HepG2 (cell line): ENCODE measurements at regions not wholly inside any gene's neighbourhood (a gene's known extent, or its start where the extent isn't known, plus 50 kb on each side); places are given as distances from the start of the nearest gene placed in this dataset.

ENCODE experiments used
- ATAC-seq: fragments of 200-7000 bp; cut with Tn5 transposase; 3 replicates; pipeline ENCODE4 v1.9.1; 2020; ENCODE audit warnings: mild to moderate bottlenecking, moderate library complexity
- BruUV-seq: library from RNA; stranded (reverse); fragments of 400-500 nt; replicated peaks from 2 replicates; lab custom pipeline; 2021; lab: Mats Ljungman, UMichigan
- CTCF ChIA-PET: fragments of 300-600 bp; formaldehyde crosslinking; extraction: SDS; loops from one replicate; lab custom pipeline; 2021; ENCODE audit warnings: low total read pairs, inconsistent platforms, low intra/inter-chr PET ratio; lab: Yijun Ruan, JAX
- POLR2A ChIA-PET: fragments of 350-600 bp; sonication (Branson Sonifier 250); formaldehyde crosslinking; loops from one replicate; lab custom pipeline; 2020; ENCODE audit warnings: antibody characterized with exemption, inconsistent platforms; lab: Yijun Ruan, JAX
- DNase-seq: peaks from one replicate; pipeline ENCODE4 v3.0.0-alpha.2; 2015; ENCODE audit warnings: low spot score
- FAIRE-seq: peaks from 3 replicates; lab custom pipeline; 2011; peaks lifted over from hg19 to GRCh38; lab: Jason Lieb, UNC
- H2AFZ ChIP-seq: one replicate; pipeline ENCODE4 v1.6.1; 2011; ENCODE audit warnings: low read length, inconsistent platforms
- H3K27ac ChIP-seq: fragments of 300-600 bp; 3 replicates; pipeline ENCODE4 v1.8.0; 2011; ENCODE audit warnings: mixed run types, mild to moderate bottlenecking, mixed read lengths, low read length, inconsistent platforms; ENCODE audit not compliant: insufficient read depth; ENCODE audit errors: extremely low read length
- H3K27me3 ChIP-seq, 2 experiments: fragments of 200-600 bp in 1 of 2; 2 replicates in 1 of 2; 3 replicates in 1 of 2; pipeline versions ENCODE4 v1.6.0 to v1.8.0; 2011; ENCODE audit warnings: low read length in 2 of 2, mild to moderate bottlenecking in 2 of 2, moderate library complexity in 2 of 2, inconsistent platforms in 1 of 2; ENCODE audit not compliant: insufficient read depth in 2 of 2, control insufficient read depth in 1 of 2
- H3K36me3 ChIP-seq, 2 experiments: fragments of 200-600 bp in 1 of 2; replicated peaks in 1 of 2; 2 replicates in 1 of 2; 3 replicates in 1 of 2; pipeline versions ENCODE4 v1.5.1 to v1.8.0; 2011; ENCODE audit warnings: low read length in 2 of 2, inconsistent platforms in 1 of 2; ENCODE audit not compliant: insufficient read depth in 2 of 2, control insufficient read depth in 1 of 2
- H3K4me1 ChIP-seq: 2 replicates; pipeline ENCODE4 v1.5.1; 2012; ENCODE audit warnings: low read length, inconsistent platforms; ENCODE audit not compliant: insufficient read depth
- H3K4me2 ChIP-seq: 2 replicates; pipeline ENCODE4 v1.6.0; 2011; ENCODE audit warnings: low read depth, low read length, inconsistent platforms
- H3K4me3 ChIP-seq, 3 experiments: fragments of 200-600 bp in 1 of 3; sonication (generic), shearing (Covaris generic) in 1 of 3; replicated peaks in 1 of 3; 2 replicates each; pipeline ENCODE4 v1.5.1; 2011 to 2016; ENCODE audit warnings: low read length in 3 of 3, inconsistent platforms in 2 of 3, low read depth in 2 of 3, mild to moderate bottlenecking in 2 of 3, control low read depth in 1 of 3, mixed read lengths in 1 of 3; ENCODE audit not compliant: insufficient read depth in 1 of 3
- H3K79me2 ChIP-seq: one replicate; pipeline ENCODE4 v1.6.1; 2011; ENCODE audit warnings: low read length, inconsistent platforms; ENCODE audit not compliant: insufficient read depth
- H3K9ac ChIP-seq: 2 replicates; pipeline ENCODE4 v1.6.0; 2011; ENCODE audit warnings: mild to moderate bottlenecking, low read depth, low read length, inconsistent platforms; ENCODE audit not compliant: insufficient read depth
- H3K9me3 ChIP-seq: 2 replicates; pipeline ENCODE4 v1.5.1; 2012; ENCODE audit warnings: mild to moderate bottlenecking, low read length
- H4K20me1 ChIP-seq: 2 replicates; pipeline ENCODE4 v1.6.0; 2011; ENCODE audit warnings: inconsistent platforms, mild to moderate bottlenecking, low read length, moderate library complexity; ENCODE audit not compliant: insufficient read depth
- BHLHE40 ChIP-seq: IDR thresholded peaks from 2 replicates; pipeline ENCODE4 v1.6.1; 2011; ENCODE audit warnings: low read length, improper control_type of control experiment
- CCAR2 ChIP-seq: fragments of 200-400 bp; formaldehyde crosslinking; optimal IDR thresholded peaks from 2 replicates; pipeline ENCODE3; 2018; ENCODE audit warnings: low read depth, mild to moderate bottlenecking, low read length, moderate library complexity
- CCDC6 ChIP-seq: sonication (generic); formaldehyde crosslinking; IDR thresholded peaks from 2 replicates; pipeline ENCODE4 v1.8.1; 2022; ENCODE audit warnings: mild to moderate bottlenecking, missing genetic modification reagents, moderate library complexity
- DBP ChIP-seq: sonication (generic); formaldehyde crosslinking; IDR thresholded peaks from 2 replicates; pipeline ENCODE4 v1.4.0; 2020; ENCODE audit warnings: missing genetic modification reagents; ENCODE audit errors: not compliant biosample characterization
- ELF1 ChIP-seq: sonication (generic); formaldehyde crosslinking; IDR thresholded peaks from 2 replicates; pipeline ENCODE4 v1.4.0; 2020; ENCODE audit warnings: missing genetic modification reagents
- GPBP1L1 ChIP-seq: sonication (generic); formaldehyde crosslinking; IDR thresholded peaks from 2 replicates; pipeline ENCODE4 v1.5.0; 2020; ENCODE audit warnings: mild to moderate bottlenecking, missing genetic modification reagents
- HDAC1 ChIP-seq: sonication (generic); formaldehyde crosslinking; IDR thresholded peaks from 2 replicates; pipeline ENCODE4 v1.5.1; 2020; ENCODE audit warnings: mild to moderate bottlenecking, missing genetic modification reagents
- MBNL3 ChIP-seq: fragments of 250-450 bp; sonication (Bioruptor Pico); conservative IDR thresholded peaks from 2 replicates; pipeline ENCODE4 v1.8.0; 2022; ENCODE audit warnings: mild to moderate bottlenecking, inconsistent platforms
- NR1H2 ChIP-seq: sonication (generic); formaldehyde crosslinking; IDR thresholded peaks from 2 replicates; pipeline ENCODE4 v1.8.1; 2022; ENCODE audit warnings: low read depth, missing genetic modification reagents, borderline replicate concordance
- NR3C1 ChIP-seq: sonication (generic); formaldehyde crosslinking; IDR thresholded peaks from 2 replicates; pipeline ENCODE4 v1.4.0; 2020; ENCODE audit warnings: missing genetic modification reagents
- RAD51 ChIP-seq: fragments of 450-650 bp; IDR thresholded peaks from 2 replicates; pipeline ENCODE4 v1.6.1; 2016; ENCODE audit warnings: borderline replicate concordance
- ZNF577 ChIP-seq: sonication (generic); formaldehyde crosslinking; IDR thresholded peaks from 2 replicates; pipeline ENCODE4 v1.4.0; 2020; ENCODE audit warnings: mild to moderate bottlenecking, low read depth, missing genetic modification reagents, borderline replicate concordance
- ZNF629 ChIP-seq: sonication (generic); formaldehyde crosslinking; conservative IDR thresholded peaks from 2 replicates; pipeline ENCODE4 v1.5.0; 2020; ENCODE audit warnings: missing genetic modification reagents
- ZNF850 ChIP-seq: sonication (generic); formaldehyde crosslinking; conservative IDR thresholded peaks from 2 replicates; pipeline ENCODE4 v1.9.0; 2021; ENCODE audit warnings: mild to moderate bottlenecking, missing genetic modification reagents
- WGBS: methylation state at CpG from one replicate; pipeline ENCODE4 v1.1.6; 2017; ENCODE audit warnings: low lambda C conversion rate; 5-methylcytosine and 5-hydroxymethylcytosine counted together
- in situ Hi-C: cut with HindIII; loops from 2 replicates; pipeline ENCODE4 v1.10.0; 2017; ENCODE audit warnings: low pct_unique_long_range_greater_than_20kb; ENCODE audit not compliant: extremely low pct_ligation_motif_present
- intact Hi-C: fragments of 100-400 bp; cut with micrococcal nuclease; formaldehyde crosslinking; loops from one replicate; pipeline ENCODE4 v1.10.0; 2022; ENCODE audit not compliant: unreplicated experiment
- TF ChIP-seq, protein P1 (sequence below): IDR thresholded peaks from 2 replicates; pipeline ENCODE4 v1.6.1; 2016; ENCODE audit warnings: low read depth, missing genetic modification reagents, missing compliant biosample characterization
- TF ChIP-seq, protein P2 (sequence below), 2 experiments: sonication (generic) in 1 of 2; formaldehyde crosslinking in 1 of 2; IDR thresholded peaks; 2 replicates each; pipeline versions ENCODE4 v1.4.0 to v1.6.1; 2018 to 2020; ENCODE audit warnings: missing genetic modification reagents in 2 of 2, borderline replicate concordance in 1 of 2, low read depth in 1 of 2, mild to moderate bottlenecking in 1 of 2, missing biosample characterization in 1 of 2

GRCh38 chr1:57797084-57797483 lies 373.2 kb upstream of the DAB1 start (continued):
- TF ChIP-seq, protein P1, sequence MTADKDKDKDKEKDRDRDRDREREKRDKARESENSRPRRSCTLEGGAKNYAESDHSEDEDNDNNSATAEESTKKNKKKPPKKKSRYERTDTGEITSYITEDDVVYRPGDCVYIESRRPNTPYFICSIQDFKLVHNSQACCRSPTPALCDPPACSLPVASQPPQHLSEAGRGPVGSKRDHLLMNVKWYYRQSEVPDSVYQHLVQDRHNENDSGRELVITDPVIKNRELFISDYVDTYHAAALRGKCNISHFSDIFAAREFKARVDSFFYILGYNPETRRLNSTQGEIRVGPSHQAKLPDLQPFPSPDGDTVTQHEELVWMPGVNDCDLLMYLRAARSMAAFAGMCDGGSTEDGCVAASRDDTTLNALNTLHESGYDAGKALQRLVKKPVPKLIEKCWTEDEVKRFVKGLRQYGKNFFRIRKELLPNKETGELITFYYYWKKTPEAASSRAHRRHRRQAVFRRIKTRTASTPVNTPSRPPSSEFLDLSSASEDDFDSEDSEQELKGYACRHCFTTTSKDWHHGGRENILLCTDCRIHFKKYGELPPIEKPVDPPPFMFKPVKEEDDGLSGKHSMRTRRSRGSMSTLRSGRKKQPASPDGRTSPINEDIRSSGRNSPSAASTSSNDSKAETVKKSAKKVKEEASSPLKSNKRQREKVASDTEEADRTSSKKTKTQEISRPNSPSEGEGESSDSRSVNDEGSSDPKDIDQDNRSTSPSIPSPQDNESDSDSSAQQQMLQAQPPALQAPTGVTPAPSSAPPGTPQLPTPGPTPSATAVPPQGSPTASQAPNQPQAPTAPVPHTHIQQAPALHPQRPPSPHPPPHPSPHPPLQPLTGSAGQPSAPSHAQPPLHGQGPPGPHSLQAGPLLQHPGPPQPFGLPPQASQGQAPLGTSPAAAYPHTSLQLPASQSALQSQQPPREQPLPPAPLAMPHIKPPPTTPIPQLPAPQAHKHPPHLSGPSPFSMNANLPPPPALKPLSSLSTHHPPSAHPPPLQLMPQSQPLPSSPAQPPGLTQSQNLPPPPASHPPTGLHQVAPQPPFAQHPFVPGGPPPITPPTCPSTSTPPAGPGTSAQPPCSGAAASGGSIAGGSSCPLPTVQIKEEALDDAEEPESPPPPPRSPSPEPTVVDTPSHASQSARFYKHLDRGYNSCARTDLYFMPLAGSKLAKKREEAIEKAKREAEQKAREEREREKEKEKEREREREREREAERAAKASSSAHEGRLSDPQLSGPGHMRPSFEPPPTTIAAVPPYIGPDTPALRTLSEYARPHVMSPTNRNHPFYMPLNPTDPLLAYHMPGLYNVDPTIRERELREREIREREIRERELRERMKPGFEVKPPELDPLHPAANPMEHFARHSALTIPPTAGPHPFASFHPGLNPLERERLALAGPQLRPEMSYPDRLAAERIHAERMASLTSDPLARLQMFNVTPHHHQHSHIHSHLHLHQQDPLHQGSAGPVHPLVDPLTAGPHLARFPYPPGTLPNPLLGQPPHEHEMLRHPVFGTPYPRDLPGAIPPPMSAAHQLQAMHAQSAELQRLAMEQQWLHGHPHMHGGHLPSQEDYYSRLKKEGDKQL: no peak
- TF ChIP-seq NR3C1 (CRISPR knock-in tag): no peak
- TF ChIP-seq ZNF850 (CRISPR knock-in tag): no peak
- TF ChIP-seq DBP (CRISPR knock-in tag): no peak
- no peak for TF ChIP-seq BHLHE40
- TF ChIP-seq NR1H2: no peak

DNA sequence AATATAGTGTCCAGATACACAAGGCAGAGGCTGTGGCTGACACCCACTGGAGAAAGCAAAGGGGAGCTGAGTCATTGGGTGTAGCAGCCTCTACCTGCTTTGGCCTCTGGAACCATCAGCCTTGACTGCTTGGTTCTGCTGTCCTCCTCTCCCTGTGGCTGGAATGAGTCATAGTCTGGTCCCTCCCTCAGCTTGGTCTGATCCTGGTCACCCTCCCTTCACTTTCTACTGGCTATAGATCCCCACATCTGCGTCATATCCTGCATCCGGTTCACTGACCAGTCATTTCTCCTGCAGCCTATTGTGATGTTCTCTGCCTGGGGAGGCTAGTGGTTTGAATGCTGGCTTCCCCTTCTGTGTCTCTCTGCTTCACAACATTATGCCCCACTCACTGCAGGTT lies 372.8 kb upstream of the DAB1 start:
- DNase-seq: no peak
- BruUV-seq: no TSS peak
- Histone ChIP-seq H3K9ac (no peak overlapping the region), H3K27ac (no peak overlapping the region), H3K79me2 (no peaks in the 10 kb centered on the region), H2AFZ (no peak overlapping the region), H4K20me1 (no peaks in the 10 kb centered on the region), H3K4me2 (no peak overlapping the region), H3K4me3 (no peak overlapping the region), H3K9me3 (no peaks in the 10 kb centered on the region), H3K4me1 (no peaks in the 10 kb centered on the region), H3K27me3 (no peaks in the 10 kb centered on the region), H3K36me3 (no peaks in the 10 kb centered on the region)
- FAIRE-seq: no peak
- CTCF ChIA-PET: no interaction called here
- intact Hi-C loops (no loop called here), in situ Hi-C loops (no loop called here)
- 88% methylated on average over 2 of the region's 2 CpGs for WGBS
- POLR2A ChIA-PET: no interaction called here
- ATAC-seq: no peak; the same call in 2 of the 3 replicates
- TF ChIP-seq GPBP1L1 (CRISPR knock-in tag) (no peak), ELF1 (CRISPR knock-in tag) (no peak), RAD51 (no peak), ZNF629 (no peak), ZNF577 (CRISPR knock-in tag) (no peak), CCDC6 (CRISPR knock-in tag) (no peak), CCAR2 (no peak), HDAC1 (CRISPR knock-in tag) (no peak), MBNL3 (no peak)
- TF ChIP-seq, protein P2, sequence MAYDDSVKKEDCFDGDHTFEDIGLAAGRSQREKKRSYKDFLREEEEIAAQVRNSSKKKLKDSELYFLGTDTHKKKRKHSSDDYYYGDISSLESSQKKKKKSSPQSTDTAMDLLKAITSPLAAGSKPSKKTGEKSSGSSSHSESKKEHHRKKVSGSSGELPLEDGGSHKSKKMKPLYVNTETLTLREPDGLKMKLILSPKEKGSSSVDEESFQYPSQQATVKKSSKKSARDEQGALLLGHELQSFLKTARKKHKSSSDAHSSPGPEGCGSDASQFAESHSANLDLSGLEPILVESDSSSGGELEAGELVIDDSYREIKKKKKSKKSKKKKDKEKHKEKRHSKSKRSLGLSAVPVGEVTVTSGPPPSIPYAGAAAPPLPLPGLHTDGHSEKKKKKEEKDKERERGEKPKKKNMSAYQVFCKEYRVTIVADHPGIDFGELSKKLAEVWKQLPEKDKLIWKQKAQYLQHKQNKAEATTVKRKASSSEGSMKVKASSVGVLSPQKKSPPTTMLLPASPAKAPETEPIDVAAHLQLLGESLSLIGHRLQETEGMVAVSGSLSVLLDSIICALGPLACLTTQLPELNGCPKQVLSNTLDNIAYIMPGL (CRISPR knock-in tag; IDR thresholded peaks at IDR 0.05; ENCODE audit: borderline replicate concordance in 1 of 2, low read depth in 1 of 2): no peak
